Endodermal cell (in vitro differentiated cells): ENCODE measurements at regions not wholly inside any gene's neighbourhood (a gene's known extent, or its start where the extent isn't known, plus 50 kb on each side); places are given as distances from the start of the nearest gene placed in this dataset.

Source experiments
- DNase-seq: peaks from one replicate; pipeline ENCODE4 v3.0.0-alpha.2; 2017
- H3K27ac ChIP-seq: 2 replicates; pipeline ENCODE4 v1.5.1; 2013; ENCODE audit warnings: mild to moderate bottlenecking, low read depth, low read length, moderate library complexity
- H3K27me3 ChIP-seq: 2 replicates; pipeline ENCODE4 v1.6.1; 2013; ENCODE audit warnings: mild to moderate bottlenecking, low read length, moderate library complexity; ENCODE audit not compliant: insufficient read depth, control insufficient read depth, poor library complexity, severe bottlenecking
- H3K36me3 ChIP-seq: 2 replicates; pipeline ENCODE4 v1.7.0; 2013; ENCODE audit warnings: mild to moderate bottlenecking, low read length, moderate library complexity; ENCODE audit not compliant: control insufficient read depth, insufficient read depth
- H3K4me1 ChIP-seq: one replicate; pipeline ENCODE4 v1.7.0; 2013; ENCODE audit warnings: low read length; ENCODE audit not compliant: control insufficient read depth, insufficient read depth
- H3K4me3 ChIP-seq: 2 replicates; pipeline ENCODE4 v1.5.1; 2013; ENCODE audit warnings: mild to moderate bottlenecking, low read length, moderate library complexity
- H3K9ac ChIP-seq: 2 replicates; pipeline ENCODE4 v1.6.1; 2013; ENCODE audit warnings: mild to moderate bottlenecking, low read length, moderate library complexity; ENCODE audit not compliant: poor library complexity, severe bottlenecking; ENCODE audit errors: extremely low read depth
- H3K9me3 ChIP-seq: 2 replicates; pipeline ENCODE4 v1.6.1; 2013; ENCODE audit warnings: mild to moderate bottlenecking, low read length, moderate library complexity; ENCODE audit not compliant: control insufficient read depth
- H3K27ac Mint-ChIP-seq: 2 replicates; pipeline ENCODE4 v1.8.0; 2020; ENCODE audit warnings: mixed read lengths
- H3K27me3 Mint-ChIP-seq: 2 replicates; pipeline ENCODE4 v1.8.0; 2021; ENCODE audit warnings: mild to moderate bottlenecking, mixed read lengths; ENCODE audit not compliant: insufficient read depth
- H3K36me3 Mint-ChIP-seq: 2 replicates; pipeline ENCODE4 v1.8.0; 2020; ENCODE audit warnings: low read depth, mixed read lengths
- H3K4me1 Mint-ChIP-seq: 2 replicates; pipeline ENCODE4 v1.8.0; 2020; ENCODE audit warnings: mixed read lengths
- H3K4me3 Mint-ChIP-seq: 2 replicates; pipeline ENCODE4 v1.8.0; 2020; ENCODE audit warnings: mild to moderate bottlenecking, moderate library complexity, mixed read lengths
- H3K9me3 Mint-ChIP-seq: 2 replicates; pipeline ENCODE4 v1.8.0; 2020; ENCODE audit warnings: mild to moderate bottlenecking, mixed read lengths
- CTCF ChIP-seq: fragments of 200-600 bp; sonication (generic); conservative IDR thresholded peaks from 2 replicates; pipeline ENCODE4 v1.5.0; 2021; ENCODE audit warnings: antibody characterized with exemption, mild to moderate bottlenecking
- WGBS, 2 experiments: methylation state at CpG; one replicate each; pipeline versions ENCODE4 v1.1.5 to v1.1.7; 2013; ENCODE audit warnings: missing lambda C conversion rate in 2 of 2, mixed read lengths in 1 of 2; ENCODE audit not compliant: insufficient coverage in 1 of 2, insufficient read length in 1 of 2; 5-methylcytosine and 5-hydroxymethylcytosine counted together

GRCh38 chr11:133697161-133697560 is 148.2 kb downstream of the SPATA19 start:
- no peaks in the 10 kb centered on the region for H3K36me3 Mint-ChIP-seq
- Histone ChIP-seq H3K4me3 (no peak overlapping the region), H3K27me3 (no peaks in the 10 kb centered on the region), H3K9ac (no peak overlapping the region), H3K36me3 (no peaks in the 10 kb centered on the region), H3K9me3 (no peaks in the 10 kb centered on the region), H3K27ac (no peak overlapping the region), H3K4me1 (no peaks in the 10 kb centered on the region)
- H3K27ac Mint-ChIP-seq, result no peak overlapping the region
- H3K4me1 Mint-ChIP-seq, result no peaks in the 10 kb centered on the region
- TF ChIP-seq CTCF, result no peak
- H3K27me3 Mint-ChIP-seq, result no peaks in the 10 kb centered on the region
- WGBS, 2 experiments, result 93 to 100% methylated on average over 1 to 5 of the region's 5 CpGs
- H3K4me3 Mint-ChIP-seq, result no peak overlapping the region
- H3K9me3 Mint-ChIP-seq, result no peaks in the 10 kb centered on the region
- no peak for DNase-seq

- Histone ChIP-seq H3K36me3 (no peaks in the 10 kb centered on the region), H3K9ac (no peak overlapping the region), H3K4me3 (no peak overlapping the region), H3K9me3 (no peaks in the 10 kb centered on the region), H3K27ac (no peak overlapping the region), H3K4me1 (no peaks in the 10 kb centered on the region), H3K27me3 (no peaks in the 10 kb centered on the region)
- Mint-ChIP-seq H3K4me1 (no peaks in the 10 kb centered on the region), H3K27me3 (no peaks in the 10 kb centered on the region), H3K4me3 (no peak overlapping the region), H3K27ac (no peak overlapping the region), H3K36me3 (no peaks in the 10 kb centered on the region), H3K9me3 (no peaks in the 10 kb centered on the region)
- TF ChIP-seq CTCF, result no peak
- 83 to 92% methylated on average over 1 to 2 of the region's 2 CpGs for WGBS, 2 experiments
- DNase-seq, result no peak
Observed at GRCh38 chr11:133695387-133695786, 149.9 kb downstream of the SPATA19 start.

GRCh38 chr11:133694701-133695100 is 150.6 kb downstream of the SPATA19 start:
- TF ChIP-seq CTCF, result no peak
- H3K4me1 ChIP-seq, result no peaks in the 10 kb centered on the region
- H3K36me3 ChIP-seq, result no peaks in the 10 kb centered on the region
- DNase-seq, result no peak
- Mint-ChIP-seq H3K4me1 (no peaks in the 10 kb centered on the region), H3K27ac (no peak overlapping the region), H3K9me3 (no peaks in the 10 kb centered on the region), H3K36me3 (no peaks in the 10 kb centered on the region), H3K27me3 (no peaks in the 10 kb centered on the region), H3K4me3 (no peak overlapping the region)
- no peaks in the 10 kb centered on the region for H3K27me3 ChIP-seq
- no peak overlapping the region for H3K4me3 ChIP-seq
- no peaks in the 10 kb centered on the region for H3K9me3 ChIP-seq
- H3K27ac ChIP-seq, result no peak overlapping the region
- H3K9ac ChIP-seq, result no peak overlapping the region
- WGBS, 2 experiments, result 92 to 100% methylated on average over 3 of the region's 3 CpGs
